T-helper 1 cell treated with Interleukin-12 subunit alpha and Interleukin-12 subunit beta and Interleukin-4 antibody, amounts not matched to agents 30 μg/mL and 1 μg/mL, for 36 hours (primary cell): ENCODE measurements at regions not wholly inside any gene's neighbourhood (a gene's known extent, or its start where the extent isn't known, plus 50 kb on each side); places are given as distances from the start of the nearest gene placed in this dataset.

Experiments used
- H3K27ac Mint-ChIP-seq: one replicate; pipeline ENCODE4 v1.8.0; 2021; ENCODE audit warnings: mild to moderate bottlenecking, mixed read lengths
- H3K27me3 Mint-ChIP-seq: one replicate; pipeline ENCODE4 v1.8.0; 2021; ENCODE audit warnings: low read depth, mixed read lengths
- H3K36me3 Mint-ChIP-seq: one replicate; pipeline ENCODE4 v1.8.0; 2021; ENCODE audit warnings: low read depth, mixed read lengths
- H3K4me1 Mint-ChIP-seq: one replicate; pipeline ENCODE4 v1.8.0; 2021; ENCODE audit warnings: low read depth, mixed read lengths
- H3K4me3 Mint-ChIP-seq: one replicate; pipeline ENCODE4 v1.8.0; 2021; ENCODE audit warnings: mild to moderate bottlenecking, moderate library complexity, mixed read lengths
- H3K9me3 Mint-ChIP-seq: one replicate; pipeline ENCODE4 v1.8.0; 2021; ENCODE audit warnings: mixed read lengths

- no peaks in the 10 kb centered on the region for H3K9me3 Mint-ChIP-seq
- H3K4me3 Mint-ChIP-seq, result no peak overlapping the region
- H3K4me1 Mint-ChIP-seq, result peaks cover 2% of the 10 kb centered on the region
- H3K27ac Mint-ChIP-seq, result no peak overlapping the region
- H3K27me3 Mint-ChIP-seq, result peaks cover 5% of the 10 kb centered on the region
- no peaks in the 10 kb centered on the region for H3K36me3 Mint-ChIP-seq
Measured at GRCh38 chr11:76267556-76267955, 61.3 kb upstream of the WNT11 start.

- peaks cover 2% of the 10 kb centered on the region for H3K4me1 Mint-ChIP-seq
- no peaks in the 10 kb centered on the region for H3K36me3 Mint-ChIP-seq
- H3K9me3 Mint-ChIP-seq, result no peaks in the 10 kb centered on the region
- H3K27me3 Mint-ChIP-seq, result peaks cover 5% of the 10 kb centered on the region
- no peak overlapping the region for H3K4me3 Mint-ChIP-seq
- H3K27ac Mint-ChIP-seq, result no peak overlapping the region
Measured at GRCh38 chr11:76266286-76267100, 60.2 kb upstream of the WNT11 start.

GRCh38 chr11:76265771-76266241 lies 59.5 kb upstream of the WNT11 start:
- peaks cover 2% of the 10 kb centered on the region for H3K4me1 Mint-ChIP-seq
- H3K27me3 Mint-ChIP-seq, result peaks cover 6% of the 10 kb centered on the region
- no peak overlapping the region for H3K4me3 Mint-ChIP-seq
- H3K36me3 Mint-ChIP-seq, result no peaks in the 10 kb centered on the region
- H3K9me3 Mint-ChIP-seq, result no peaks in the 10 kb centered on the region
- H3K27ac Mint-ChIP-seq, result no peak overlapping the region

GRCh38 chr11:76263657-76264056 lies 57.4 kb upstream of the WNT11 start:
- no peaks in the 10 kb centered on the region for H3K36me3 Mint-ChIP-seq

GRCh38 chr11:76263166-76263565 lies 56.9 kb upstream of the WNT11 start:
- Mint-ChIP-seq H3K36me3 (no peaks in the 10 kb centered on the region), H3K4me3 (no peak overlapping the region), H3K4me1 (peaks cover 2% of the 10 kb centered on the region), H3K27ac (no peak overlapping the region), H3K27me3 (peaks cover 11% of the 10 kb centered on the region), H3K9me3 (no peaks in the 10 kb centered on the region)

More at GRCh38 chr11:76263657-76264056, 57.4 kb upstream of the WNT11 start:
- H3K27me3 Mint-ChIP-seq, result peaks cover 11% of the 10 kb centered on the region
- H3K27ac Mint-ChIP-seq, result no peak overlapping the region
- H3K4me1 Mint-ChIP-seq, result peaks cover 2% of the 10 kb centered on the region
- H3K9me3 Mint-ChIP-seq, result no peaks in the 10 kb centered on the region
- H3K4me3 Mint-ChIP-seq, result no peak overlapping the region

GRCh38 chr11:76260296-76260925 lies 54.1 kb upstream of the WNT11 start:
- H3K27me3 Mint-ChIP-seq, result peaks cover 11% of the 10 kb centered on the region
- H3K36me3 Mint-ChIP-seq, result no peaks in the 10 kb centered on the region
- H3K4me1 Mint-ChIP-seq, result no peaks in the 10 kb centered on the region

GRCh38 chr11:76259299-76259908 lies 53.1 kb upstream of the WNT11 start:
- Mint-ChIP-seq H3K4me1 (no peaks in the 10 kb centered on the region), H3K27me3 (peaks cover 11% of the 10 kb centered on the region), H3K4me3 (no peak overlapping the region), H3K9me3 (no peaks in the 10 kb centered on the region), H3K36me3 (no peaks in the 10 kb centered on the region), H3K27ac (no peak overlapping the region)

More at GRCh38 chr11:76260296-76260925, 54.1 kb upstream of the WNT11 start:
- H3K9me3 Mint-ChIP-seq, result no peaks in the 10 kb centered on the region
- H3K27ac Mint-ChIP-seq, result no peak overlapping the region
- no peak overlapping the region for H3K4me3 Mint-ChIP-seq

- Mint-ChIP-seq H3K27ac (no peak overlapping the region), H3K4me1 (peaks cover 2% of the 10 kb centered on the region), H3K4me3 (no peak overlapping the region), H3K9me3 (no peaks in the 10 kb centered on the region), H3K36me3 (no peaks in the 10 kb centered on the region), H3K27me3 (peaks cover 6% of the 10 kb centered on the region)
Measured at GRCh38 chr11:76257074-76257719, 50.9 kb upstream of the WNT11 start.

GRCh38 chr11:76256448-76256847 lies 50.1 kb upstream of the WNT11 start:
- Mint-ChIP-seq H3K4me3 (no peak overlapping the region), H3K27me3 (peaks cover 6% of the 10 kb centered on the region), H3K9me3 (no peaks in the 10 kb centered on the region), H3K4me1 (peaks cover 2% of the 10 kb centered on the region), H3K36me3 (no peaks in the 10 kb centered on the region), H3K27ac (no peak overlapping the region)
